GM23248 (cell line): ENCODE measurements at regions not wholly inside any gene's neighbourhood (a gene's known extent, or its start where the extent isn't known, plus 50 kb on each side); places are given as distances from the start of the nearest gene placed in this dataset.

ENCODE experiments used
- EZH2 ChIP-seq: fragments of 200-600 bp; sonication (generic); IDR thresholded peaks from 2 replicates; pipeline ENCODE4 v1.6.1; 2018; ENCODE audit warnings: antibody characterized with exemption, mild to moderate bottlenecking; ENCODE audit not compliant: insufficient read depth, poor library complexity, severe bottlenecking
- EZH2phosphoT487 ChIP-seq: fragments of 200-600 bp; sonication (generic); IDR thresholded peaks from 2 replicates; pipeline ENCODE4 v1.6.1; 2018; ENCODE audit warnings: antibody characterized with exemption, moderate library complexity, mild to moderate bottlenecking, low read depth; ENCODE audit not compliant: insufficient read depth

GRCh38 chr1:198018529-198018928, 101.4 kb downstream of the LHX9 start:
- TF ChIP-seq EZH2 (no peak), EZH2phosphoT487 (0 out of 2 replicates have a peak, but pooled peaks have one; percentile 11)
